ENCODE measurements at regions not wholly inside any gene's neighbourhood (a gene's known extent, or its start where the extent isn't known, plus 50 kb on each side); places are given as distances from the start of the nearest gene placed in this dataset.

GRCh38 chr3:10555263-10555662, 49.9 kb upstream of the ATP2B2 start:
- no peak overlapping the region for H3K4me3 ChIP-seq (ENCODE audit: low read depth, low read length)
- no peak for TF ChIP-seq CTCF (IDR thresholded peaks at IDR 0.05; ENCODE audit: control insufficient read depth, extremely low read depth, insufficient read depth)
- DNase-seq (ENCODE audit: low read depth) = no peak

DNA sequence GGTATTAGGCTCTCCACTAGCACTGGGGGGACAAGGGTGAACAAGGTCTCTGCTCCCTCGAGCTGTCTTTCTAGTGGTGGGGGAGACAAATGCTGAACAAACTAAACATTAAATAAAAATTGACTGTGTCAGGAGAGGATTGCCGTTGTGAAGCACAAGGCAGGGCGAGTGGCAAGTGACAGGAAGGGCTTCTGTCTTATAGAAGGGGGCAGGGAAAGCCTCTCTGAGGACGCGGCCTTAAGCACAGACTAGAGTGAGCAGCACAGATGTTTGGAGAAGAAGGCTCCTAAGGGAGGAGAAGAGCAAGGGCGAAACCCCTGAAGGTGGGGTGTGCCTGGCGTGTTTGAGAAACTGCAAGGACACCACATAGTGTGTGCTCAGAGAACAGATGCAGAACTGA, 50.9 kb upstream of the ATP2B2 start:
- no peak for DNase-seq (ENCODE audit: low read depth)
- TF ChIP-seq CTCF (IDR thresholded peaks at IDR 0.05; ENCODE audit: control insufficient read depth, extremely low read depth, insufficient read depth) = no peak
- H3K4me3 ChIP-seq (ENCODE audit: low read depth, low read length) = no peak overlapping the region

- no peak for DNase-seq (ENCODE audit: low read depth)
- TF ChIP-seq CTCF (IDR thresholded peaks at IDR 0.05; ENCODE audit: control insufficient read depth, extremely low read depth, insufficient read depth) = no peak
- no peak overlapping the region for H3K4me3 ChIP-seq (ENCODE audit: low read depth, low read length)
Observed at GRCh38 chr3:10557250-10557649, 51.9 kb upstream of the ATP2B2 start.

DNA sequence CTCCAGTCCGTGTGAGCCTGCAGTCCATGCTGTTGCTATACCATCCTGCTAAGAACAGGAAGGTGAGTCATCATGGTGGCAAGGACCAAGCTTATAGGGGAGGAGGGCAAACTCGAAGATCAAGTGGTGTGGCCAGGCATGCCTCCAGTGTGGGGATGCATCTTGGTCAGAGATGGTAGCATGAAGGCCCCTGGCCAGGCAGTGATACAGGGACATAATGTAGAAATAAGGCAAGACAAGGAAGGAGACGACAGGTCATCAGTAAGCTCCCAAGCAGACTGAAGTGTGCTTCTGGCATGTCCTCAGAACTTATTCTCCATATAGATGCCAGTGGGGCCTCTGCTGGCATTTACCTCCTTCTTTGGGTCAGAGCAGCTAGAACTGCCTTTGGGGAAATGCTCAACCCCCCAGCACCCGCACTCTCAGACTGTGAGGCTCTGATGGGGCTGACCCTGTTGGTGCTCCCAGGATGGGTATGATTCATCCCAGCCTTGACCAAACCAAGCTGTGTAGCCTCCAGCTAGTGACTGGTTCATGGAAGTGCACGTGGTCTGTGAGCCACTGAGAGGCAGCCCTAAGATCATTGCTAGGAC, 52.5 kb upstream of the ATP2B2 start:
- no peak for TF ChIP-seq CTCF (IDR thresholded peaks at IDR 0.05; ENCODE audit: control insufficient read depth, extremely low read depth, insufficient read depth)
- no peak for DNase-seq (ENCODE audit: low read depth)
- H3K4me3 ChIP-seq (ENCODE audit: low read depth, low read length) = no peak overlapping the region

- no peak overlapping the region for H3K4me3 ChIP-seq (ENCODE audit: low read depth, low read length)
- DNase-seq (ENCODE audit: low read depth) = no peak
- no peak for TF ChIP-seq CTCF (IDR thresholded peaks at IDR 0.05; ENCODE audit: control insufficient read depth, extremely low read depth, insufficient read depth)
Observed at GRCh38 chr3:10558736-10559135, 53.4 kb upstream of the ATP2B2 start.

DNA sequence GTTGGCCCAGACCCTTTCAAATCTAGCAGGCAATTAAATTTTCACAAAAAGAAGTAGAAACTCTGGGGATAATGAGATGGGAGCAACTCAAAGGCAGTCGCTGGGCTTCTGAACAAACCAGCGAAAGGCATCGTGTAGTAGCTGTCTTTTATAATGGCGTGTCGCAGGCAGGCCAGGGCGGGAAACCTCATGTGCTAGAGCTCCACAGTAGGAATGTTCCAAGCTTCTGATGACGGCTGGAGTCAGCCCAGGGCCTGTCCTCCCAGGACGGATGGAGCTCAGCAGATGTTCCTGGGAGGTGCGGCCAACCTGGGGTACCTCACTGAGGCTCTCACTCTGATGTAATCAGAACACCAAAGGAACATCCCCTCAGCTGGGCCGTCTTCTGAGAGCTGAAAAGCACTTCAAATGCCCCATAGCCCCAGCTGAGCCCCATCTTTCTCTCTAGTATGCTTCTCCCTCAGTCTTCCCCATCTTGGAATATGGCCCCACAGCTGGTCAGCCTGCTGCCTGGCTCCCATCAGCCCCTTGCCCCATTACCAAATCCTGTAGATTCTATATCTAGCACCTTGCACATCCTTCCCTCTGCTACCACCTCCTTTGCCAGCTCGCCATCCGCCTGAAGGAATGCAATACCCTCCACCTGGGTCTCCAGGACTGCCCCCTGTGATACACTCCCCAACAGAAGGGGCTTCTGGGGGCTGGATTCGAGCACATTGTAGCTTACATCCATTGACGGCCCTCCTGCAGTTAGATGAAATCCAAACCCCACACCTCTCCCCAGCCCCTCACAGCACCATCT, 54.9 kb upstream of the ATP2B2 start:
- TF ChIP-seq CTCF (IDR thresholded peaks at IDR 0.05; ENCODE audit: control insufficient read depth, extremely low read depth, insufficient read depth) = no peak
- H3K4me3 ChIP-seq (ENCODE audit: low read depth, low read length) = no peak overlapping the region
- no peak for DNase-seq (ENCODE audit: low read depth)

All from LNCaP clone FGC (cell line).